GM18873 (cell line): ENCODE measurements at regions not wholly inside any gene's neighbourhood (a gene's known extent, or its start where the extent isn't known, plus 50 kb on each side); places are given as distances from the start of the nearest gene placed in this dataset.
"Not testable (repeated sequence)": the region's sequence is repeated elsewhere in the genome, so short reads cannot be mapped to it uniquely, and the experiment has no call there.

Experiments used
- ATAC-seq: cut with Tn5 transposase; IDR thresholded peaks from one replicate; pipeline ENCODE4 v1.9.1; 2021; ENCODE audit warnings: mild to moderate bottlenecking, moderate library complexity, moderate number of reproducible peaks; ENCODE audit not compliant: unreplicated experiment, low FRiP score

GRCh38 chr14:46596236-46596635, 55.3 kb downstream of the RPL10L start:
- no peak for ATAC-seq

GRCh38 chr14:46582826-46583225, 68.8 kb downstream of the RPL10L start:
- ATAC-seq = no peak

- ATAC-seq = no peak
Observed at GRCh38 chr14:46581036-46581671, 70.4 kb downstream of the RPL10L start.

GRCh38 chr14:46574978-46575375, 76.6 kb downstream of the RPL10L start:
- no peak for ATAC-seq

GRCh38 chr14:46574221-46574977, 77.2 kb downstream of the RPL10L start:
- ATAC-seq = no peak

- ATAC-seq = no peak
Observed at GRCh38 chr14:46573498-46573897, 78.1 kb downstream of the RPL10L start.

GRCh38 chr14:46571970-46572369, 79.6 kb downstream of the RPL10L start:
- ATAC-seq = no peak

- ATAC-seq = not testable (repeated sequence)
Observed at GRCh38 chr14:46568161-46568560, 83.4 kb downstream of the RPL10L start.

GRCh38 chr14:46550836-46551235, 100.7 kb downstream of the RPL10L start:
- no peak for ATAC-seq

- ATAC-seq = no peak
Observed at GRCh38 chr14:46540986-46541385, 110.6 kb downstream of the RPL10L start.

GRCh38 chr14:46519121-46519520, 132.5 kb downstream of the RPL10L start:
- ATAC-seq = no peak

GRCh38 chr14:46508752-46509151, 142.8 kb downstream of the RPL10L start:
- ATAC-seq = not testable (repeated sequence)

- ATAC-seq = no peak
Observed at GRCh38 chr14:46499521-46499920, 152.1 kb downstream of the RPL10L start.

GRCh38 chr14:46496409-46496808, 155.2 kb downstream of the RPL10L start:
- no peak for ATAC-seq

GRCh38 chr14:46490238-46490685, 161.3 kb downstream of the RPL10L start:
- ATAC-seq = peak; percentile 86

GRCh38 chr14:46488374-46488773, 163.2 kb downstream of the RPL10L start:
- ATAC-seq = no peak

GRCh38 chr14:46487582-46488350, 163.8 kb downstream of the RPL10L start:
- ATAC-seq = no peak

- ATAC-seq = no peak
Observed at GRCh38 chr14:46482200-46482599, 169.4 kb downstream of the RPL10L start.

- ATAC-seq = no peak
Observed at GRCh38 chr14:46480817-46481216, 170.8 kb downstream of the RPL10L start.

GRCh38 chr14:46472261-46472660, 179.3 kb downstream of the RPL10L start:
- no peak for ATAC-seq

GRCh38 chr14:46464341-46464740, 187.2 kb downstream of the RPL10L start:
- no peak for ATAC-seq
